B cell (primary cell): ENCODE measurements at regions not wholly inside any gene's neighbourhood (a gene's known extent, or its start where the extent isn't known, plus 50 kb on each side); places are given as distances from the start of the nearest gene placed in this dataset.

Experiments used
- ATAC-seq: fragments of 200-7000 bp; cut with Tn5 transposase; one replicate; pipeline ENCODE4 v1.10.0; 2021; ENCODE audit warnings: low read depth, mild to moderate bottlenecking, moderate number of reproducible peaks, moderate library complexity
- CTCF ChIA-PET: fragments of 350-600 bp; sonication (Branson Sonifier 250); formaldehyde crosslinking; loops from one replicate; lab custom pipeline; 2021; ENCODE audit warnings: antibody characterized with exemption, inconsistent platforms; lab: Charles Lee
- POLR2A ChIA-PET: fragments of 350-600 bp; sonication (Branson Sonifier 250); formaldehyde crosslinking; loops from one replicate; lab custom pipeline; 2021; ENCODE audit warnings: antibody characterized with exemption; lab: Charles Lee
- DNase-seq: peaks from one replicate; pipeline ENCODE4 v3.0.0; 2013
- H2AFZ ChIP-seq: 2 replicates; pipeline ENCODE4 v1.6.1; 2012; ENCODE audit warnings: mild to moderate bottlenecking, low read depth, low read length; ENCODE audit not compliant: insufficient read depth, poor library complexity, severe bottlenecking
- H3K27ac ChIP-seq, 2 donors: 1 replicate in 1 of 2; 2 replicates in 1 of 2; pipeline ENCODE4 v1.5.1; 2012 to 2013; ENCODE audit warnings: low read length in 2 of 2, mild to moderate bottlenecking in 2 of 2, moderate library complexity in 1 of 2
- H3K27me3 ChIP-seq, 4 experiments: fragments of 200-600 bp in 1 of 4; sonication (generic) in 1 of 4; replicated peaks in 1 of 4; 1 replicate in 2 of 4; 2 replicates in 2 of 4; pipeline versions ENCODE4 v1.6.1 to v1.7.0; 2013 to 2016; ENCODE audit warnings: low read length in 3 of 4, mild to moderate bottlenecking in 2 of 4, mixed read lengths in 1 of 4, moderate library complexity in 1 of 4; ENCODE audit not compliant: insufficient read depth in 4 of 4, control insufficient read depth in 3 of 4; ENCODE audit errors: control extremely low read depth in 1 of 4
- H3K36me3 ChIP-seq, 2 experiments: replicated peaks in 1 of 2; 1 replicate in 1 of 2; 2 replicates in 1 of 2; pipeline versions ENCODE4 v1.6.1 to v1.7.1; 2013; ENCODE audit warnings: low read length in 1 of 2; ENCODE audit not compliant: insufficient read depth in 2 of 2, control insufficient read depth in 1 of 2; ENCODE audit errors: control extremely low read depth in 1 of 2, extremely low read depth in 1 of 2
- H3K4me1 ChIP-seq, 2 donors: fragments of 200-600 bp in 1 of 2; sonication (generic) in 1 of 2; 1 replicate in 1 of 2; 2 replicates in 1 of 2; pipeline versions ENCODE4 v1.5.1 to v1.6.1; 2013 to 2017; ENCODE audit warnings: low read length in 2 of 2; ENCODE audit not compliant: control insufficient read depth in 2 of 2, insufficient read depth in 2 of 2
- H3K4me2 ChIP-seq: replicated peaks from 2 replicates; pipeline ENCODE3; 2012; ENCODE audit warnings: mild to moderate bottlenecking, low read depth, low read length; ENCODE audit not compliant: poor library complexity, severe bottlenecking
- H3K4me3 ChIP-seq, 5 experiments: fragments of 200-600 bp in 1 of 5; sonication (generic) in 1 of 5; 1 replicate in 3 of 5; 2 replicates in 2 of 5; pipeline versions ENCODE4 v1.5.1 to v1.7.0; 2011 to 2016; ENCODE audit warnings: low read length in 4 of 5, mild to moderate bottlenecking in 4 of 5, low read depth in 2 of 5, control low read depth in 1 of 5, moderate library complexity in 1 of 5; ENCODE audit not compliant: insufficient read depth in 1 of 5; ENCODE audit errors: control extremely low read depth in 1 of 5, extremely low read depth in 1 of 5
- H3K79me2 ChIP-seq: fragments of 200-600 bp; sonication (generic); one replicate; pipeline ENCODE4 v1.6.0; 2016; ENCODE audit warnings: low read length; ENCODE audit not compliant: control insufficient read depth, insufficient read depth
- H3K9ac ChIP-seq: fragments of 200-600 bp; sonication (generic); 2 replicates; pipeline ENCODE4 v1.6.1; 2017; ENCODE audit warnings: mild to moderate bottlenecking, low read length, moderate library complexity
- H3K9me3 ChIP-seq, 3 donors: one replicate each; pipeline versions ENCODE4 v1.6.1 to v1.7.1; 2013; ENCODE audit warnings: low read length in 2 of 3; ENCODE audit not compliant: control insufficient read depth in 2 of 3, insufficient read depth in 1 of 3; ENCODE audit errors: control extremely low read depth in 1 of 3
- H4K20me1 ChIP-seq: 2 replicates; pipeline ENCODE4 v1.6.0; 2012; ENCODE audit warnings: mild to moderate bottlenecking, low read length; ENCODE audit not compliant: insufficient read depth, control insufficient read depth, poor library complexity, severe bottlenecking
- H3K27ac Mint-ChIP-seq: one replicate; pipeline ENCODE4 v1.8.0; 2021; ENCODE audit warnings: mixed read lengths
- H3K27me3 Mint-ChIP-seq: one replicate; pipeline ENCODE4 v1.8.0; 2021; ENCODE audit warnings: mixed read lengths
- H3K4me1 Mint-ChIP-seq: one replicate; pipeline ENCODE4 v1.8.0; 2021; ENCODE audit warnings: mixed read lengths
- H3K4me3 Mint-ChIP-seq: one replicate; pipeline ENCODE4 v1.8.0; 2021; ENCODE audit warnings: mixed read lengths
- H3K9me3 Mint-ChIP-seq: one replicate; pipeline ENCODE4 v1.8.0; 2022; ENCODE audit warnings: mixed read lengths; ENCODE audit not compliant: insufficient read depth
- CTCF ChIP-seq: fragments of 200-600 bp; IDR thresholded peaks from one replicate; pipeline ENCODE4 v1.8.0; 2022; ENCODE audit warnings: antibody characterized with exemption, mild to moderate bottlenecking
- EZH2 ChIP-seq: IDR thresholded peaks from 2 replicates; pipeline ENCODE4 v1.6.1; 2012; ENCODE audit warnings: borderline replicate concordance, low read depth, mild to moderate bottlenecking, moderate library complexity, low read length; ENCODE audit not compliant: insufficient read depth, poor library complexity, severe bottlenecking
- WGBS: methylation state at CpG from one replicate; pipeline ENCODE4 v1.1.5; 2013; ENCODE audit warnings: missing lambda C conversion rate; ENCODE audit not compliant: insufficient coverage; 5-methylcytosine and 5-hydroxymethylcytosine counted together
- intact Hi-C: fragments of 100-400 bp; cut with micrococcal nuclease; formaldehyde crosslinking; loops from one replicate; pipeline ENCODE4 v1.10.0; 2022

GRCh38 chr16:14357328-14357727 is 272.7 kb downstream of the PARN start:
- Histone ChIP-seq H4K20me1 (no peaks in the 10 kb centered on the region), H3K4me3 (no peak overlapping the region), H3K4me2 (no peak overlapping the region), H3K36me3 (no peaks in the 10 kb centered on the region), H3K27me3 (peaks cover 0 to 5% (median 0%) of the 10 kb centered on the region in 4 experiments), H3K79me2 (no peaks in the 10 kb centered on the region), H2AFZ (no peak overlapping the region), H3K27ac (no peak overlapping the region), H3K9ac (no peak overlapping the region), H3K4me1 (peaks cover 8 to 14% of the 10 kb centered on the region in 2 donors), H3K9me3 (no peaks in the 10 kb centered on the region)
- H3K9me3 Mint-ChIP-seq: no peaks in the 10 kb centered on the region
- H3K27me3 Mint-ChIP-seq: no peaks in the 10 kb centered on the region
- H3K4me3 Mint-ChIP-seq: no peak overlapping the region
- CTCF ChIA-PET: no interaction called here
- H3K27ac Mint-ChIP-seq: no peak overlapping the region
- WGBS: 92% methylated on average over 6 of the region's 6 CpGs
- H3K4me1 Mint-ChIP-seq: peaks cover 21% of the 10 kb centered on the region
- POLR2A ChIA-PET: no interaction called here
- TF ChIP-seq CTCF: no peak
- TF ChIP-seq EZH2: no peak
- DNase-seq: no peak
- intact Hi-C loops: no loop called here
- ATAC-seq: no peak

- intact Hi-C loops: no loop called here
- peaks cover 21% of the 10 kb centered on the region for H3K4me1 Mint-ChIP-seq
- TF ChIP-seq CTCF (no peak), EZH2 (no peak)
- Histone ChIP-seq H3K4me1 (peaks cover 8 to 14% of the 10 kb centered on the region in 2 donors), H3K36me3 (no peaks in the 10 kb centered on the region), H3K27ac (no peak overlapping the region), H3K4me3 (no peak overlapping the region), H3K27me3 (peaks cover 0 to 5% (median 0%) of the 10 kb centered on the region in 4 experiments), H3K4me2 (no peak overlapping the region), H3K79me2 (no peaks in the 10 kb centered on the region), H3K9ac (no peak overlapping the region), H2AFZ (no peak overlapping the region), H3K9me3 (no peaks in the 10 kb centered on the region), H4K20me1 (no peaks in the 10 kb centered on the region)
- DNase-seq (no peak), ATAC-seq (no peak)
- H3K9me3 Mint-ChIP-seq: no peaks in the 10 kb centered on the region
- no peak overlapping the region for H3K4me3 Mint-ChIP-seq
- ChIA-PET POLR2A (no interaction called here), CTCF (interaction anchor here (2.3 kb wide), 1 partner anchor 55 kb away, joined by 10 read pairs; no protein-coding TSS in a partner anchor)
- no peaks in the 10 kb centered on the region for H3K27me3 Mint-ChIP-seq
- 89% methylated on average over 6 of the region's 11 CpGs for WGBS
- H3K27ac Mint-ChIP-seq: no peak overlapping the region
Measured at GRCh38 chr16:14356064-14356463, 274.0 kb downstream of the PARN start.
